K562 (cell line): ENCODE measurements at regions not wholly inside any gene's neighbourhood (a gene's known extent, or its start where the extent isn't known, plus 50 kb on each side); places are given as distances from the start of the nearest gene placed in this dataset.

ENCODE experiments used
- ATAC-seq: fragments of 200-7000 bp; cut with Tn5 transposase; 3 replicates; pipeline ENCODE4 v1.9.1; 2020; ENCODE audit warnings: moderate library complexity
- BruUV-seq: library from RNA; stranded (reverse); fragments of 400-500 nt; replicated peaks from 2 replicates; lab custom pipeline; 2021; lab: Mats Ljungman, UMichigan
- CTCF ChIA-PET: fragments of 300-600 bp; formaldehyde crosslinking; extraction: SDS; loops from one replicate; lab custom pipeline; 2021; ENCODE audit warnings: low intra/inter-chr PET ratio; lab: Yijun Ruan, JAX
- POLR2A ChIA-PET: fragments of 300-600, 350-650 bp; sonication (Branson Sonifier 250); formaldehyde crosslinking; extraction: SDS; loops from one replicate; lab custom pipeline; 2021; ENCODE audit warnings: antibody characterized with exemption, inconsistent platforms; lab: Yijun Ruan, JAX
- DNase-seq, 4 experiments: peaks; one replicate each; pipeline versions ENCODE4 v3.0.0 to v3.0.0-alpha.2; 2011 to 2018; ENCODE audit warnings: low spot score in 3 of 4, mixed read lengths in 3 of 4; ENCODE audit errors: extremely low read depth in 1 of 4
- FAIRE-seq: peaks from 2 replicates; lab custom pipeline; 2011; peaks lifted over from hg19 to GRCh38; lab: Jason Lieb, UNC
- H2AFZ ChIP-seq: 2 replicates; pipeline ENCODE4 v1.6.0; 2011; ENCODE audit warnings: low read depth, low read length, control low read depth, inconsistent platforms
- H3K27ac ChIP-seq: fragments of 200-600 bp; 3 replicates; pipeline ENCODE4 v1.8.0; 2011; ENCODE audit warnings: low read depth, mild to moderate bottlenecking, control low read depth, inconsistent platforms, low read length, moderate library complexity, mixed read lengths; ENCODE audit errors: extremely low read depth
- H3K27me3 ChIP-seq, 2 experiments: fragments of 300-600 bp in 1 of 2; 2 replicates in 1 of 2; 3 replicates in 1 of 2; pipeline versions ENCODE4 v1.6.0 to v1.8.0; 2011; ENCODE audit warnings: inconsistent platforms in 2 of 2, low read length in 2 of 2, mild to moderate bottlenecking in 1 of 2, mixed read lengths in 1 of 2, moderate library complexity in 1 of 2; ENCODE audit not compliant: control insufficient read depth in 2 of 2, insufficient read depth in 2 of 2
- H3K36me3 ChIP-seq: fragments of 300-600 bp; 3 replicates; pipeline ENCODE4 v1.8.0; 2011; ENCODE audit warnings: mild to moderate bottlenecking, low read length, inconsistent platforms; ENCODE audit not compliant: control insufficient read depth, insufficient read depth
- H3K4me1 ChIP-seq, 2 experiments: fragments of 200-600 bp in 1 of 2; replicated peaks in 1 of 2; 2 replicates in 1 of 2; 3 replicates in 1 of 2; pipeline versions ENCODE4 v1.5.1 to v1.8.0; 2011; ENCODE audit warnings: inconsistent platforms in 2 of 2, low read length in 2 of 2, mild to moderate bottlenecking in 1 of 2, mixed read lengths in 1 of 2, moderate library complexity in 1 of 2; ENCODE audit not compliant: control insufficient read depth in 2 of 2, insufficient read depth in 2 of 2
- H3K4me2 ChIP-seq: 2 replicates; pipeline ENCODE4 v1.6.1; 2011; ENCODE audit warnings: low read length, control low read depth, inconsistent platforms, mixed read lengths; ENCODE audit not compliant: insufficient read depth
- H3K4me3 ChIP-seq: fragments of 200-600 bp; sonication (generic), shearing (Covaris generic); 2 replicates; pipeline ENCODE4 v1.5.1; 2016; ENCODE audit warnings: control low read depth, inconsistent platforms
- H3K79me2 ChIP-seq: fragments of 200-600 bp; 3 replicates; pipeline ENCODE4 v1.8.0; 2011; ENCODE audit warnings: low read length, inconsistent platforms; ENCODE audit not compliant: control insufficient read depth, insufficient read depth
- H3K9ac ChIP-seq, 2 experiments: 2 replicates each; pipeline versions ENCODE4 v1.6.0 to v1.6.1; 2011; ENCODE audit warnings: low read depth in 2 of 2, low read length in 2 of 2, control low read depth in 1 of 2, inconsistent platforms in 1 of 2, mild to moderate bottlenecking in 1 of 2, mixed read lengths in 1 of 2; ENCODE audit not compliant: insufficient read depth in 1 of 2
- H3K9me1 ChIP-seq: one replicate; pipeline ENCODE4 v1.6.0; 2011; ENCODE audit warnings: inconsistent platforms, mild to moderate bottlenecking, low read length, moderate library complexity; ENCODE audit not compliant: control insufficient read depth, insufficient read depth
- H3K9me3 ChIP-seq: replicated peaks from 2 replicates; pipeline ENCODE4 v1.5.1; 2011; ENCODE audit warnings: low read depth, low read length, inconsistent platforms; ENCODE audit not compliant: control insufficient read depth, insufficient read depth
- H4K20me1 ChIP-seq: replicated peaks from 2 replicates; pipeline ENCODE4 v1.6.1; 2011; ENCODE audit warnings: low read length, inconsistent platforms, mixed read lengths; ENCODE audit not compliant: control insufficient read depth, insufficient read depth
- ELF2 ChIP-seq: fragments of 250-450 bp; sonication (Bioruptor Pico); IDR thresholded peaks from 2 replicates; pipeline ENCODE4 v1.5.0; 2021; ENCODE audit warnings: mild to moderate bottlenecking
- HDGF ChIP-seq: fragments of 450-650 bp; IDR thresholded peaks from 2 replicates; pipeline ENCODE4 v1.6.1; 2016
- NFRKB ChIP-seq: fragments of 450-650 bp; IDR thresholded peaks from 2 replicates; pipeline ENCODE4 v1.6.1; 2016; ENCODE audit warnings: low read depth
- NR1H2 ChIP-seq: sonication (generic); formaldehyde crosslinking; IDR thresholded peaks from 2 replicates; pipeline ENCODE4 v1.4.0; 2020; ENCODE audit warnings: mild to moderate bottlenecking, missing genetic modification reagents
- PHB2 ChIP-seq: fragments of 450-650 bp; IDR thresholded peaks from 2 replicates; pipeline ENCODE4 v1.6.1; 2017; ENCODE audit warnings: low read depth
- SETDB1 ChIP-seq: IDR thresholded peaks from one replicate; pipeline ENCODE4 v1.6.1; 2012; ENCODE audit warnings: low read length, control low read depth, inconsistent platforms
- SRSF1 ChIP-seq: fragments of 200-400 bp; formaldehyde crosslinking; IDR thresholded peaks from 2 replicates; pipeline ENCODE4 v1.6.1; 2017; ENCODE audit warnings: mild to moderate bottlenecking, low read depth, low read length, moderate library complexity
- SUPT5H ChIP-seq: fragments of 450-650 bp; IDR thresholded peaks from 2 replicates; pipeline ENCODE4 v1.6.1; 2016
- TARDBP ChIP-seq: fragments of 450-650 bp; IDR thresholded peaks from 2 replicates; pipeline ENCODE4 v1.6.1; 2016
- TEAD2 ChIP-seq: fragments of 450-650 bp; IDR thresholded peaks from 2 replicates; pipeline ENCODE4 v1.6.1; 2016; ENCODE audit warnings: missing genetic modification characterization, control low read depth, missing compliant biosample characterization
- TSC22D4 ChIP-seq: fragments of 450-650 bp; IDR thresholded peaks from 2 replicates; pipeline ENCODE4 v1.6.1; 2016; ENCODE audit warnings: missing genetic modification characterization, missing biosample characterization, control low read depth
- UBTF ChIP-seq, 2 experiments: IDR thresholded peaks; 2 replicates each; pipeline ENCODE4 v1.6.1; 2012; ENCODE audit warnings: improper control_type of control experiment in 2 of 2, low read depth in 2 of 2, low read length in 2 of 2, borderline replicate concordance in 1 of 2
- ZNF174 ChIP-seq: fragments of 250-450 bp; sonication (Bioruptor Pico); IDR thresholded peaks from 2 replicates; pipeline ENCODE4 v1.4.0; 2020; ENCODE audit warnings: mild to moderate bottlenecking
- WGBS: fragments of 100-300 bp; shearing (Covaris generic); methylation state at CpG from one replicate; pipeline ENCODE4 v1.1.6; 2016; ENCODE audit warnings: low coverage, mixed read lengths; ENCODE audit not compliant: insufficient coverage; ENCODE audit errors: missing lambda C conversion rate; 5-methylcytosine and 5-hydroxymethylcytosine counted together
- in situ Hi-C: fragments of 300-500 bp; cut with MboI; formaldehyde crosslinking; loops from 4 replicates; pipeline ENCODE4 v1.15.0; 2018; ENCODE audit warnings: inconsistent platforms, mixed read lengths
- intact Hi-C: fragments of 100-400 bp; cut with micrococcal nuclease; formaldehyde crosslinking; loops from 2 replicates; pipeline ENCODE4 v1.14.2; 2022

DNA sequence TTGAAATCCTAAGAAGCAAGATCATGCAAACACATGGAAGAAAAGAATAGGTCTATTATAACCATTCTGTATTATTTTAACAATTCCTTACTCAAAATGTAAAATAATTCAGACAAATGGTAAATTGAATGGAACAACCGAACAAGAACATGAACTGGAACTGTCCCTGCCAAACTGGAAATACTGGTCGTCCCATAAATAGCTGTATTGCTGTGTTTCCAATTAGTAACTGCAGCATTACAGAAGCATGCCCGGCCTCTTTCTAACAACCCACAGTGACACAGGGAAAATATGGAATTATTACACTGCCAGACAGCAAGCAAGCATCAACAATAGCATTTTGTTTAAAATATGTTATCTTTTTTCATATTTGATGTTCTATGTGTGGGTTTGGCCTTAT is 1138.5 kb upstream of the PHF14 start:
- H3K36me3 ChIP-seq = no peaks in the 10 kb centered on the region
- FAIRE-seq (no peak), DNase-seq (no peak), ATAC-seq (no peak)
- H3K4me2 ChIP-seq = no peak overlapping the region
- no peak overlapping the region for H3K9ac ChIP-seq
- H2AFZ ChIP-seq = no peak overlapping the region
- H4K20me1 ChIP-seq = no peaks in the 10 kb centered on the region
- ChIA-PET POLR2A (no interaction called here), CTCF (no interaction called here)
- WGBS = 0% methylated on average over 3 of the region's 3 CpGs
- no peaks in the 10 kb centered on the region for H3K9me1 ChIP-seq
- intact Hi-C loops = no loop called here
- in situ Hi-C loops = no loop called here
- H3K9me3 ChIP-seq = no peaks in the 10 kb centered on the region
- TF ChIP-seq SETDB1 (no peak), NFRKB (no peak), ZNF174 (CRISPR knock-in tag) (no peak), SRSF1 (no peak), TARDBP (no peak), SUPT5H (no peak), HDGF (no peak), UBTF (IDR thresholded peaks at IDR 0.05; ENCODE audit: borderline replicate concordance in 1 of 2, low read depth in 2 of 2, low read length in 2 of 2) (no peak), TSC22D4 (no peak), PHB2 (no peak), NR1H2 (CRISPR knock-in tag) (no peak), ELF2 (CRISPR knock-in tag) (no peak), TEAD2 (tag) (no peak)
- BruUV-seq = no TSS peak
- H3K4me1 ChIP-seq = no peaks in the 10 kb centered on the region
- no peak overlapping the region for H3K27ac ChIP-seq
- no peaks in the 10 kb centered on the region for H3K27me3 ChIP-seq
- H3K4me3 ChIP-seq = no peak overlapping the region
- no peaks in the 10 kb centered on the region for H3K79me2 ChIP-seq
